ENCODE measurements at regions not wholly inside any gene's neighbourhood (a gene's known extent, or its start where the extent isn't known, plus 50 kb on each side); places are given as distances from the start of the nearest gene placed in this dataset.
"Not testable (repeated sequence)": the region's sequence is repeated elsewhere in the genome, so short reads cannot be mapped to it uniquely, and the experiment has no call there.

DNA sequence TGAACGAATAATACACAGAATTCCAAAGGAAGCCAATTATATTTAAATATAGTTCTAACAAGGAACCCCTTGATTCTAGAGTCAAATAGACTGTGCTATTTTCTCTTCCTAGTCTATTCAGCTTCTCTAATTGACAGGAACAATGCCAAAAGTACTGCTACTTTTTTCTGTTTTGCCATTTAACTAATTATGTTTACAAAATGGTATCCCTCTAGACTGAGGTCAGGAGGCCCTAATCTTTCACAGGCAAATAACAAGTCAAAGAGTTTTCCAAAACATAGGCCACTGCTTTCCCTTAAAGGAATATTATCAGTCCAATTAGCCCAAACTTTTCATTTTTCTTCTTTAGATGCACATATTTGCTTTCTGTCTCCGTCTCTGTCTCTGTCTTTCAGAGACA is 539.3 kb downstream of the RFPL4B start:
- DNase-seq, result no peak

GRCh38 chr6:112887424-112887823 is 540.3 kb downstream of the RFPL4B start:
- not testable (repeated sequence) for DNase-seq

- no peak for DNase-seq
Measured at GRCh38 chr6:112899541-112899940, 552.4 kb downstream of the RFPL4B start.

- DNase-seq, result no peak
Measured at GRCh38 chr6:112903361-112903760, 556.2 kb downstream of the RFPL4B start.

DNA sequence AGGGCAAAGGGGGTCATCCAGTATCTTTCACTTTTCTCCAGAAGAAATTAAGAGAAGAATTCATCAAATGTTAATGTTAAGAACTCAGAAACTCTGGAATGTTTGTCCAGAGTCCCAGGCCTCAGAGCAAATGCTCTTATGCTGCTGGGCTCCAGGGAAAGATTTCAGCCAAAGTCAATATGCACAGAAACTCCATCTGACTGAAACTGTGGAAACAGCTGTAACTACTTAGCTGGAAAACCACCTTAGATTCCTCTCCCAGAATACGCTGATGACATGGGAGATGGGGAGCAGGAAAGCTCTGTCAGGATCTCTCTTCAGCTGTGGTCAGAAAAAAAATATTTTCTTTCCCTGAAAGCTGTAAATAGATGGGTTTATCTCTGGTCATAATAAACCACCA is 559.6 kb downstream of the RFPL4B start:
- no peak for DNase-seq

GRCh38 chr6:112909781-112910180 is 562.7 kb downstream of the RFPL4B start:
- DNase-seq, result no peak

DNA sequence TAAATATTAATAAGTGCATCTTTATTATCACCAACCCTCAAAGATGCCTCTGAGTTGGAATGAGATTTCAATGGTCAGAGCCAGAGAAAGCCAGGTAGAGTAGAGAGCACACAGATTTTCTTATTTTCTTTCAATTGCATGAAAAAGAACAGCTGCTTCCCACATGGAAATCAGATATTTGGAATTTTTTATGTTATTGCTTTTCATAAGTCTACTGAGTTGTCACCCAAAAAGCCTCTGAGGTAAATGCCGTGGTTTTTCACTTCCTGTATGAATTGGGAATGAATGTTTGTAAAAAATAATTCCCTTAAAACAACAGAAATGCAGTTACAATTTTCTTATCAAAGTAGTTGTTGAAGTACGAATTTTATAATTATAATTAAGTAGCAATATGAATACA is 563.1 kb downstream of the RFPL4B start:
- no peak for DNase-seq

DNA sequence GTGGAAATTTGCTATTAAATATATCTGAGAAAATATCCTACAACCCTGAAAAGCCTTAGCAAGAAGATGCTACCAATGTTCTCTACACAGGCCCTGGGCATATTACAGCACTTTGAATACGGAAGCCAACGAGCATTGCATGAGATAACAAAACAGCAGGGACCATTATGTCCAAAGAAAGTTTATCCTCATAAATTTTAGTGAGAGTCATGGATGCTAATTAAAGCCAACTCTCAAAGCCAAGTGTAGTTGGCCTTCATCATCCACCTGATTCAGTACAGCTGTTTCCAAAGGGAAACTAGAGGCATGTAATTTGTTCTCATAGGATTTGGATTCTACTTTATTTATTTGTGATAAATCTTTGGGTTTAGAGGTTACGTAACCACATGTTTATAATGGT is 564.8 kb downstream of the RFPL4B start:
- no peak for DNase-seq

- no peak for DNase-seq
Measured at GRCh38 chr6:112912416-112913101, 565.4 kb downstream of the RFPL4B start.

GRCh38 chr6:112919744-112920143 is 572.6 kb downstream of the RFPL4B start:
- DNase-seq, result not testable (repeated sequence)

DNA sequence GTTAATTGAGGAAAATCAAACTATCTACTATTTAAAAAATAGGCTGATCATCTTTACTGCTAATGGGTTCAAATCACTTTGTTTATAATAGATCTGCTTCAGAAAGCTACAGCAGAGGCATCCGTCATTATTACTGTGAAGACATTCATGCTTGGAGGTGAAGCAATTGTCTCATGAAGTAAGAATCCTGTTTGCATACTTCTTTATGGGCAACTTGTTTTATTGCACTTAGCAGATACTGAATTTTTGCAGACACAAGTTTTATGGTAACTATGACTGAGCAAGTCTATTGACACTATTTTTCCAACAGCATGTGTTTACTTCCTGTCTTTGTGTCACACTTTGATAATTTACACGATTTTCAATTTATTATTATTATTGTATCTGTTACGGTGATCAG is 573.9 kb downstream of the RFPL4B start:
- no peak for DNase-seq

DNA sequence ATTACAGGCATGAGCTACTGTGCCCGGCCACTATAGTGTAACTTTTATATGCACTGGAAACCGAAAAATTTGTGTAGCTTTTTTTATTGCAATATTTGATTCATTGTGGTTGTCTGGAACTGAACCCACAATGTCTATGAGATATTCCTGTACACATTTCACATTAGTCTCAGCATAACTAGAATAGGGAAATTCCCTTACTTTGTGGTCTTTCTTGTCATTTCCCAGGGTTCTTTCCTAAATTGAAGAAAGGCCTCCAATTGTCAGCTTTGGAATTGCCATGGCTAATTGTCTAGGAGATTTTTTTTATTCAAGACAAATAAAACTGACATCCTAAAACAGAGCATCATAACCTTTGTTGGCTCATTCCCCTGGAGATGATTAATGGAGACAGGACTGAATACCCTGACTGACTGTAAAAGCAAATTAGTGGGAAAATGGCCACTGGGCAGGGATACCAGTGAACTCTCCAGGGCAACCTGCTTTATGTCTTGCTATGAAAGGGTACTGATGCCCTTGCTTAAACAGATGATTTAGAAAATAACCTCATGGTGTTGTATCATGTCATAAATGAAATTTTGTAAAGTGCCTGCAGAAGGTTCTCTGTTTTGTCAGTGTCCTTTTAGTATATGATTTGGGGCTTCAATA is 576.9 kb downstream of the RFPL4B start:
- no peak for DNase-seq

DNA sequence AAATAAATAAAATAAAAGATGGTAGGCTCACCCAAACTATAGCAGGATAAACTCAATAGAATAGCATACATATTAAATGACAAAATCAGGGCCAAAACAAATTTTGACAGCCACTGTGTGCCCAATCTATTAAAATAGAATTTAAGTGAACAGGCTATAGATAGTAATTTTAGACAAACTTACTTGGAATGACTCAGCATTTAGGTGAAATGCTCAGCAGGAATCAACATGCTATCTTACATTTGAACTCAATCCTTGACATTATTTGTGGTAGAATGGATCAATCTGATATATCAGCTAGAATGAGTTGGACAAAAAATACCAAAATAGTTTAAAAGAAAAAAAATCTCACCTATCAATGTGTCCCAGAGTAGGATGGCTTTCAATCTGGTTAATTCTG is 578.6 kb downstream of the RFPL4B start:
- no peak for DNase-seq

GRCh38 chr6:112927641-112928320 is 580.7 kb downstream of the RFPL4B start:
- no peak for DNase-seq

DNA sequence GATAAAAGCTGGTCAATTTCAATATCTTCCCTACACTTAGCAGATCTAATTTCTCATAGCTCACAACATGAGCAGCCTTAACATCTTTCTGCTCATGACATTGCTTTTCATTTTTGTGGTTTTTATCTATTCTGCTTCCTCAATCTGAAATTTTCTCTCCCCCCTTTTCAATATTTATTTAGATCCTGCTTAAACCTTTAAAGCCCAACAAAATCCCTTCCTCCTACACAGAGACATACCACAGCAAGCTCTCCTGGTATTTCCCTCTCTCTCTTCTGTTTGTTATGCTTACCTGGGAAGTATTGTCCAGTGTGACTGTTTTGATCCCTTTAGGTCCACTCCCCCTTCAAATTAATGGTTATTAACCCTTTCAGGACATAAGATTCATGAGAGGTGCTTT is 582.5 kb downstream of the RFPL4B start:
- DNase-seq, result no peak

- DNase-seq, result no peak
Measured at GRCh38 chr6:112931832-112932231, 584.7 kb downstream of the RFPL4B start.

- no peak for DNase-seq
Measured at GRCh38 chr6:112933947-112934346, 586.8 kb downstream of the RFPL4B start.

DNA sequence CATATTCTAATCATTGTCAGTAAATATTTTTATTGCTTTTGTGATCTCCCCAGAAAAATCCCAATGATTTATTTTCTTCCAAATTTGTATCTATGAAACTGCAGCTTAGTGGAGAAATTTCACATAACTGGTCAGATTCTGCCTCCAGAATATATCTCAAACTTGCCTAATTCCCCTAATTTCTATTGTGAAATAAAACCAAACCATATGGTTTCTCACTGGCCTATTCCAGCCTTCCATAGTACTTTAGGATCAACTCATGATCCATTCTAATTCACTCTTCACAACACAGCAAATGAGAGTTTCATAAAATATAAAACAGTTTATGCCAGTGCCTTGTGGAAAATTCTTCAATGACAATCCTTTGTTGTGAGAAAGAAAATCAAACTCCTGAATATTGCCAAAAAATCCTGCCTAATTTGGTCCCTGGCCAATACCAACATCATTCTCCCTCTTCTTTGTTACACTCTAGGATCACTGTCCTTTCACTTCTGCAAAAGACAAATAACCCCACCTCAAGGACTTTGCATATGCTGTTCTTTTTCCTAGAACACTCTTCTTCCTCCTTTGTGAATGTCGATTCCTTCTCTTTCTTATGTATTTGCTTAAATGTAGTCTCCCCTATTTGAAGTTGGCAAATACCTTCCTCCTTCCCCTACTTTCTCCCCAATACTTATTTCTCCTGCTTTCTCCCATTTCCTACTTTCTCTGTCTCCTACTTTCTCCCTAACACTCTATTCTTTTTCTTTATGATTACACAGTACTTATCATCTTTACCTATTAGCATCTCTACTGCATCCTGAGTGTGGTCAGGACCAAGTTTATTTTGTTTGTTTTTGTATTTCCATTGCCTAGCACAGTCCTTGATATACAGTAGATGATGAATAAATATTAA is 587.5 kb downstream of the RFPL4B start:
- no peak for DNase-seq

- DNase-seq, result no peak
Measured at GRCh38 chr6:112935402-112936078, 588.4 kb downstream of the RFPL4B start.

GRCh38 chr6:112936079-112936472 is 588.9 kb downstream of the RFPL4B start:
- no peak for DNase-seq

- DNase-seq, result no peak
Measured at GRCh38 chr6:112936504-112936903, 589.4 kb downstream of the RFPL4B start.

DNA sequence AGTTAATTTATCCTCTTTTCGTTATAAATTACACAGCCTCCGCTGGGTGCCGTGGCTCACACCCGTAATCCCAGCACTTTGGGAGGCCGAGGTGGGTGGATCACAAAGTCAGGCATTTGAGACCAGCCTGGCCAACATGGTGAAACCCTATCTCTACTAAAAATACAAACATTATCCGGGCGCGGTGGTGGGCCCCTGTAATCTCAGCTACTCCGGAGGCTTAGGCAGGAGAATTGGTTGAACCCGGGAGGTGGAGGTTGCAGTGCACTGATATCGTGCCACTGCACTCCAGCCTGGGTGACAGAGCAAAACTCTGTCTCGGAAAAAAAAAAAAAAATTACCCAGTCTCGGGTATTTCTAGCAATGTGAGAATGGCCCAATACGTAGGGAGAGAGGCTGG is 590.6 kb downstream of the RFPL4B start:
- not testable (repeated sequence) for DNase-seq

- no peak for DNase-seq
Measured at GRCh38 chr6:112938650-112939049, 591.5 kb downstream of the RFPL4B start.
